Inflammatory macrophage treated with lipopolysaccharide for 1 hour (primary cell): ENCODE measurements at regions not wholly inside any gene's neighbourhood (a gene's known extent, or its start where the extent isn't known, plus 50 kb on each side); places are given as distances from the start of the nearest gene placed in this dataset.

Source experiments
- DNase-seq, 2 donors: peaks; one replicate each; pipeline ENCODE4 v3.0.0-alpha.2; 2020 to 2022

DNA sequence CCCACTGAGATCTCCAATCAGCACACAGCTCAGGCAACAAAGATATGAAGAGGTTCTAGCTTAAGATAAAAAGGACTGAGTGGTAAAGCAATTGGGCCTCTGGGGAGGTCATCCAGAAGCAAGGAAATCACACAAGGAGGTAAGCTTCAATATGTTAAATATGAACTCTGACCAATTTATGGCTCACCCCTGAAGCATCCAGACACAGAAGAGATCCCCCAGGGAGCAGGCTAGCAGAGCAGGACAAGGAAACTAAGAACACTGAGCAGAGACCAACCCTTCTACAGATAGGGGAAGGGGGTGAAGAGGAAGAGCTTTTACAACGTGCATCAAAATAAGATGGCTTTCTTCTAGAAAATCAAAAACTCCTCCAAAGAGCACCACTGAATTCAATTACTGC, 616.2 kb downstream of the DNAH5 start:
- no peak for DNase-seq

- no peak for DNase-seq
Observed at GRCh38 chr5:13325765-13326164, 618.7 kb downstream of the DNAH5 start.

DNA sequence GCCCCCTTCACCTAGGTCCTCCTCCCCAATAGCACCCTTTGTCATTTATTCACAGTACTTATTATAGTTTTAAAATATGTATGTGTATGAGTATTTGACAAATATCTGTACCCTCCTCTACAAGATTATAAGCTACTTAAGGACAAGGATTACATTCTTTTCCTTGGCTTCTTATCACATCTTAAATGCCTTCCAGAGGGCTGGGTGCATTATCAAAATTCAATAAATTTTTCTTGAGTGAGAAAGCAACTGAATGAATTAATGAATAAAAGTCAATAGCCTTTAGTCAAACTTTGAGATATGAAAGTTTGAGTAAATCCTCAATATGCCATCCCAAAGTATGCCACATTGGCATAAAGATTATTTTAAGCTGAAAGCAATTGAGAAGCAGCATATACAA, 621.7 kb downstream of the DNAH5 start:
- DNase-seq, result no peak

DNA sequence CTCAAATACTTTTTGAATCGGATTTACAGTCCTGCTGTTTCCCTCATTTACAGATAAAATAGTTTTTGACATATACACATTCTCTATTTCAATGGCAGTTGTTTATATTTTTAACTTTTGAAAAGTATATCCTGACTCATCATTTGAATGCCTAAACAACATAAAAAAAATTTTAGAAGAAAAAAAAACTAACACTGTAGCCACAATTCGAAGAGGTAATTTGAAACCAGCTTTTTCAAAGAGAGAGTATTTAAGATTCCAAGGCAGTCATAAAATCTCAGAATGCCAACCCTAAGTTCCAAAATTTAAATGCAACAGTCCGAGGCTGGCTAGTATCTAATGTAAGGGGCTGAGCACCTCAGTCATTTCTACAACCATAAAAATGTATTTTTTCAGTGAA, 626.8 kb downstream of the DNAH5 start:
- DNase-seq, result no peak

GRCh38 chr5:13316176-13316575, 628.3 kb downstream of the DNAH5 start:
- no peak for DNase-seq

GRCh38 chr5:13307480-13307879, 637.0 kb downstream of the DNAH5 start:
- no peak for DNase-seq

GRCh38 chr5:13303445-13303844, 641.0 kb downstream of the DNAH5 start:
- no peak for DNase-seq

DNA sequence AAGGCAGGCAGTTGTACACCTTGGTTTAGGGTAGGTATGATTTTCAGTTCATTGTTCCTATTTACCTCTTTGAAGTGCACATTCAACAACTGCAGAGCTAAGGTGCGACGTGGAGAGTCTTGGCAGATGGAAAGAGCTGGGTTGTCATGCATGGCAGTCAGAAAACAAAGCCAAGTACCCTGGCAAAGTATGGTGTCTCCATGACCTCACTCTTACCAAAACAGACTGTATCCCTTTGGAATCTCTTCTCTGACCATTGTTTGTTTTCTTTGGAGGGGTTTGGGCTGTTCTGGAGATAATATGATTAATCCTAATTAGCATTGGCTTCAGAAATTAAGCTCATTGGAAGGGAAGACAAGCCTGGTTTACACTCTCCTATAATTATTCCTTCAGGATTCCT, 665.7 kb downstream of the DNAH5 start:
- DNase-seq, result no peak

GRCh38 chr5:13278148-13278547, 666.3 kb downstream of the DNAH5 start:
- no peak for DNase-seq

GRCh38 chr5:13276156-13276555, 668.3 kb downstream of the DNAH5 start:
- no peak for DNase-seq

GRCh38 chr5:13263701-13264100, 680.8 kb downstream of the DNAH5 start:
- no peak for DNase-seq

DNA sequence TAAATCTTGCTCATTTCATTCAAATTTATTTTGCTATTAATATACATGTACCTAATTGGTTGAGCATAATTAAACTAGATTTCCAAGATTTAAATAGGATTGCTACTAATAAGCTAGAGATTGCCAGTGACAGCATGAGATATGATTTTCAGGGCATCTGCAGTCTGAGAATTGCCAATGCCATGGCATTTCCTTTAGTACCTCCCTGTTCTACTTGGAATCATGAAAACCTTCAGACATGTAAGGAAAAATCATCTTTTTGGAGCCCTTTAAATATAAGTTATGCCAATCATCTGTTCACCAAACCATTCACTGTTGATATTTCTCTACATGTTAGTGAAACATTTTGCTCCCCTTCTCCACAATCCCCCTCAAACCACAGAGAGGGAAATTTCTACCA, 691.4 kb downstream of the DNAH5 start:
- DNase-seq, result no peak

GRCh38 chr5:13252699-13253098, 691.8 kb downstream of the DNAH5 start:
- no peak for DNase-seq

DNA sequence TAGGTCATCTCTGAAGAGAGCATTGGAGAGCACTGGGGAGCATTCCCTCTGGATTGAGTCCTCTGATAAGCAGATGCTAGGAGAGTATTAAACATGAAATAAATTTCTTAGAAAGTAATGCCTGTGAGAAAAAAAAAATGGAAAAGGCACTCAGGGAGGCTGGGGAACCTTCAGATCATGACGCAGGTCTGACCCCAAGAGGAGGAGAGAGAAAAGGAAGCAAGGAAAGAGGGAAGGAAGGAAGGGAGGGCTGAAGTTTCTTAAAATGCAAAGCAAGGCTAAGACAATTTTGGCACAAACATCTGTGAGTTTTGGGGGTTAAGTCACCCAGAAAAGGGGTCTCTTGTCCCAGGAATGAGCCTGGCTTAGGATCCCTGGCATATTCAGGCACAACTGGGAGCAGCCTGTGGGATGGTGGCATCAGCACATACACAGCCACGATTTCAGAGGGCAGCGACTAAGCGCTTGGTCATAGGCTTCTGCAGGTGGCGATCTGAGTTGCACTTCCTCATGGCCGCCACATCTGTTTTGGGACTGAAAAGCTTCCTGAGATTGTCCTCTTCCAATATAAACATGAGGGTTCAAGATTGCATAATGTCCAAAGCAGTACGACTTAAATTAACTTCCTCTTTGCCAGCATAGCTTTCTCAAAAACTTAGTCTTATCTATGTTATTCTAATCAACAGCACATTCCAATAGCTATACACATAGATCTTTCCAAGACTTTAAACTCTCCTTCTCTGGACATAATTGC, 692.7 kb downstream of the DNAH5 start:
- DNase-seq, result peak in 1 of 2 donors; percentile 3

- peak; percentile 4 to 5 for DNase-seq
Observed at GRCh38 chr5:13250464-13251291, 693.8 kb downstream of the DNAH5 start.

GRCh38 chr5:13249854-13250253, 694.6 kb downstream of the DNAH5 start:
- DNase-seq, result no peak

DNA sequence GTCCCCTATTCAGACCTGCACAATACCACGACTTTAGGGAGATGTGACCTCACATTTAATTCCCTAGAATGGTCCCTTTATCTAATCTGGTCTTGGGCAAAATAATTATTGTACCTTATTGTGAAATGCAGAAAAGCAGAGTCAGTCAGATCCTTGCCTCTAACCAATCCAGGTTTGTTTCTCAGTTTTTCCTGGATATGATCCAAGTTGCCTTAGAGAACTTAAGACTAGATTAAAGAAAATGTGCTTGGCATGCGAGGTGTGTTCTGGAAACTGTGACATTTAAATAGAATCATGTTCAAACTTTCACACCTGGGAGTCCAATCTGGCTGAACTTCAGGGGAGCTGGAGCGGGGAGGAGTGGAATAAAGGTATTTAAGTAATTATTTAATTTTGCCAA, 696.2 kb downstream of the DNAH5 start:
- DNase-seq, result no peak

GRCh38 chr5:13246053-13246452, 698.4 kb downstream of the DNAH5 start:
- no peak for DNase-seq

- no peak for DNase-seq
Observed at GRCh38 chr5:13244151-13244550, 700.3 kb downstream of the DNAH5 start.

GRCh38 chr5:13227513-13227912, 717.0 kb downstream of the DNAH5 start:
- no peak for DNase-seq

DNA sequence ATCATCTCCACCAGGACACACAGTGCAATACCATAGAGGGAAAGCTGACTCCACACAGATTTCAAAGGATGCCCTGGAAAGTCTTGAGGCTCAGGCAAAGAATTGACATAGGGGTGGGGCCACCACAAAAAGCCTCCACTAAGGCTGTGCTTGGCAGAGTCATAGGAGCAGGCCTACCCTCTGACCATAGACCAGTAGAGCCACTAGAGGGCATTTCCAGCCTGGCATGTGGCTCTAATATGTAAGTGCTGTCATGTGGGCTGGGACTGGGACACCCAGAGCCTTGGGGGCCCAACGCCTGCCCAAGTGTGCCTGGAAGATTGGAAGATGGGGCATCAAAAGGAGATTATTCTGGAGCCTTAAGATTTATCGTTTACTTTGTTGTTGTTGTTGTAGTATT, 726.0 kb downstream of the DNAH5 start:
- DNase-seq, result no peak

GRCh38 chr5:13217636-13218035, 726.9 kb downstream of the DNAH5 start:
- DNase-seq, result no peak

DNA sequence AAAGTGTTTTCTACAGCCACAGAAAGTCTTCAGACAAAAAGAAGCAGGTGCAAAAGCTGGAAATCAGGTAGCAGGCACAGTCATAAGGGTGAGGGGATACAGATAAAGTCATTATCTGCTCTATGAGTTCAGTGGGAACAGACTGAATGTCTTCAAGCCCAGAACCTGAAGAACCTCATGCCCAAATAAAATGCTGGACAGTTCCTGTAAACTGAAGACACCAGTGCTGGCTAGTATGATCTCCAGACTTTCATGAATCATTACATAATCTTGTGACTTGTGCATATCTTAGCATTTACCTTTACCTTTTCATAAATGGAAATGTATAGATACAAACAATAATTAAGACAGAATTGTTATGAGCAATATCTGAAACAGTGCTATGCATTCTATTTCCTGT, 728.7 kb downstream of the DNAH5 start:
- DNase-seq, result no peak

DNA sequence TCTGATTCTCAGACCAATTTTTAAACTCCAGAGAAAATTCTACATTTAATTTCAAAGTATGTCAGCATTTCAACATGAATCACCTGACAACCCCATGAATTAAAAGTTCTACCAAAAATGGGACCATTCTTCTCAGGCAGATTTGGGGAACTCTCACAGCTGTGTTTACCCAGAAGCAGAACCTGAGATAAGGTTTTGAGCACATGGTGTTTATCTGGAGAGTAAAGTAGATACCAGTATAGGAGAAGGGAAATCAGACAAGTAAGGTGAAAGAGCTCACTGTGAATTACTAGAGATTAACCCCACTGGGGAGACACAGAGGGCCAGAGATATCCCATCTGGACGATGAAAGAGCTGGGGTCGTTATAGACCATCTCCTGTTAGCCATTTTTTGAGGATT, 729.1 kb downstream of the DNAH5 start:
- DNase-seq, result no peak
